ENCODE measurements at regions not wholly inside any gene's neighbourhood (a gene's known extent, or its start where the extent isn't known, plus 50 kb on each side); places are given as distances from the start of the nearest gene placed in this dataset.

- DNase-seq: peak; percentile 14
These were observed 138.3 kb upstream of the ID2 start for GRCh38 chr2:8543383-8544170.

DNA sequence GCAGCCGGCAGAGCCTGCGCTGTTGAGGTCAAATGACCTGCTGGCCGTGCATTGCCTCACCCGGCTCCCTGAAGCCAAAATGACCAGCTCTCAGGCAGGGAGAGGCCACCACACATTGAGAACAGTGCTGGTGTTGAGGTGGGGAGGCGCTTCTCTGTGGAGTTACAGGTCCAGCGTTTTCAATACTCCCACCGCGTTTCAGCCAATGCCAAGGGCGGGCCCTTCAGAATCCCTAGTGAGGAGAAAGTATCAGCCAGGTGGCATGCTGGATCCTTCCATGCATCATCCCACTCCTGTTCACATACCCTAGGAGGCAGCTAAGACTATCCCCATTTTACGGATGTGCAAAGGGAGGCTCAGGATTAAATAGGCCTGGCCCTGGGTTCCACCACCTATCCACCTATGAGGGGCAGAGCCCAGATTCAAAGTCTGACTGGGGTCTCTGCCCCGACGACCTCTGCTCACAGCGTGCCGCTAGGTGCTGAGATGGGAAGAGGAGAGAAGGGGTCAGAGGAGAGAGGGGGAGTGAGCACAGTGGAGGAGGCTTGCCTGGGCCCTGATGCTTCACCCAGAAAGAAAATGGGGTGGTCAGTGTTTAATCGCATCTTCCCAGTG is 137.6 kb upstream of the ID2 start:
- DNase-seq: no peak

GRCh38 chr2:8544786-8545694 is 136.8 kb upstream of the ID2 start:
- peak; percentile 10 for DNase-seq

DNA sequence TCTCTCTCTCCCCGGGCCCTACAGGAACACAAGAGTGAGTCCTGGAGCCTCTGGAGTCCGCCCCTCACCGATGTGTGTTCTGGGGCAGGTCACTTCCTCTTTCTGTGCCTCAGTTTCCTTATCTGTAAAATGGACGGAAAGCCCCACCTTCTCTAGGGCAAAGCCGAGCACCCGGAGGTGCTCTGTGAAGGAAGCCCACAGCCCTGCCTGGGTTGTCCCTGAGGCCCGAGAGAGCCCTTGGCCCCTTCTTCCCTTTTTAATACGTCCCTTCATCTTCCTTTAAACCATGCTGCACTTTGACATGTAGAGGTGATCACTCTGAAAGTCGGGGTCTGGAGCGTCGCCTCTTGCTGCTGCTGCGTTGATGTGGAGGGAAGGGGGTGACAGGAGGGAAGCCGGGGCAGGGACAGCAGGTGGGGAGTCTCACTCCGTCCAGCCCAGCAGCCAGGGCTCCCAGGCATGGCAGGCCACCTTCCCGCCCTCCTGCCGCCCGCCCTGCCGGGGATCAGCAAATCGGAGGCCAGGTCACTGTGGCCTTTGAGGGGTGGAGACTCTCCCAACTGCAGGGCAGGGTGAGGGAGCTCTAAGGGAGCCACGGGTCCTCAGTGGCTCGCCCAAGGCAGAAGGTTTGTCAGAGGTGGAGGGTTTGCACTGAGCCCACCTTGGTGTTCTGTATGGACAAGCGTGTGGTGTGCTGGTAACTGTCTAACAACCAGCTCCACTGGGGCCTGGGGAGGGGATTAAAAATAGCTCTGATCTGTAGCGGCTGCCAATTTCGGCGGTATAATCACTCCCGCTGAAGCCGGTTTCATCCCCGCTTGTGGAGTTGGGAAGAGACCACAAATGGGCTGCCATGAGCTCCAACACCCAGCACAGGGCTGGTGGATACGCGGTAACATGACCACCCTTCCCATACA is 135.9 kb upstream of the ID2 start:
- no peak for DNase-seq

DNA sequence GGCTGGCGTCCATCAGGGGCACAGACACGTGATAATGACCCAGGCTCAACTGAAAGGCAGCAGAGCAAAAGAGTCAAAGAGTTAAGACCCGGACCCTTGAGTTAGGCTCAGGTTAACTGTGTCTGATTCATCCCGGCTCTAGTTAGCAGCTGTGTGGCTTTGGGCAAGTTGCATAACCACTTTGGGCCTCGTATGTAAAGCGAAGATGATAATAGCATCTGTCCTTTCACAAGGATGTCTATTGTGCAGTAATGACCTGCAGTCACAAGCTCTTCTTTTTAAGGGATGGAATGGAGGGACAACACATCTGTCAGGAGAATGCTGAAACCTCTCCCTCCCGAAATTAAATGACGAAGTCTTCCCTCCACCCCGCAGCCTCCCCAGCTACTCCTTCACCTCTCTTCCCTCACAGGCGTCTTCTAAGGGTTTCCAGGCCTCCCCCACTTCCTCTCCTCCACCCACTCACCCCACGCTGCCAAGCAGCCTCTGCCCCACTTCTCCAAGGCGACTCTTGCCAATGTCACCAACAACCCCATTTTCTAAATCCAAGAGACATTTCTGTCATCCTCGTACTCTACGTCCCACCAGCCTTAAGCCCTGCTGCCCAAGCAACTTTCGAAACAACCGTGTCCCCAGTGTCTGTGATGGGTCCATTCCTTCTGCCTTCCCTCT is 135.1 kb upstream of the ID2 start:
- DNase-seq: no peak

DNA sequence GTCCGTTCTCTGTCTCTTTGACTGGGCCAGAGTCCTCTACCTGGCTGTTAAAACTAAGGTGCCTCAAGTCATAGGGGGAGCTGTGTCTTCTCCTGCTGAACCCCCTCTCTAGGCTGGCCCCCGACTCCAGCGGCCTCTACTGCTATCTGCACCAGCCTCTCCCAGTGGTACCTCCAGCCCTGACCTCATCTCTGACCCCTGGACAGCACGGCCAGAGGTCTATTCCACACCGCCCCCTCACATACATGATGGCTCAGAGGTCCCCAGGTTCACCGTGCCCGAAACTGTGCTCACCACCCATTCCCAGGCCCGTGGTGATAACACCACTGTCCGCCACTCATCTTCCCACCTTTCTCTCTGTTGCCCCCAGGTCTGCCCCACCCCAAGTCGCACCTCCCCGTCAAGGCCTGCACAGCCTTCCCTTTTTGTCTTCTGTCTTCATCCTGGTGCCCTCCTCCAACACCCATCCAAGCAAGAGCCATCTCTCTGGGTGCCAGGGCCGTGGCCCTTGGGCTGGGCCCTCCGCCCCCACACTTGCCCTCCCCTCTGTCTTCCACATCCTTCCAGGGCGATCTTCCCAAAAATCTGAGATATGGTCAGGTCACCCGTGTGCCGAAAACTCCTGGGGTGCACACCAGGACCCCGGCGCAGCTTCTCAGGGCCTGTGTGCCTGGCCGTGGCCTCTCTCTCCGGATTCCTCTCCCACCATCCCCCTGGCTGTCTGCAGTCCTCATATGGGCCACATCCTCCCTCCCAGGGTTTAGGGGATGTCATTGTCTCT is 134.4 kb upstream of the ID2 start:
- no peak for DNase-seq

GRCh38 chr2:8548065-8548618 is 133.7 kb upstream of the ID2 start:
- DNase-seq: no peak

GRCh38 chr2:8548619-8549150 is 133.2 kb upstream of the ID2 start:
- no peak for DNase-seq

DNA sequence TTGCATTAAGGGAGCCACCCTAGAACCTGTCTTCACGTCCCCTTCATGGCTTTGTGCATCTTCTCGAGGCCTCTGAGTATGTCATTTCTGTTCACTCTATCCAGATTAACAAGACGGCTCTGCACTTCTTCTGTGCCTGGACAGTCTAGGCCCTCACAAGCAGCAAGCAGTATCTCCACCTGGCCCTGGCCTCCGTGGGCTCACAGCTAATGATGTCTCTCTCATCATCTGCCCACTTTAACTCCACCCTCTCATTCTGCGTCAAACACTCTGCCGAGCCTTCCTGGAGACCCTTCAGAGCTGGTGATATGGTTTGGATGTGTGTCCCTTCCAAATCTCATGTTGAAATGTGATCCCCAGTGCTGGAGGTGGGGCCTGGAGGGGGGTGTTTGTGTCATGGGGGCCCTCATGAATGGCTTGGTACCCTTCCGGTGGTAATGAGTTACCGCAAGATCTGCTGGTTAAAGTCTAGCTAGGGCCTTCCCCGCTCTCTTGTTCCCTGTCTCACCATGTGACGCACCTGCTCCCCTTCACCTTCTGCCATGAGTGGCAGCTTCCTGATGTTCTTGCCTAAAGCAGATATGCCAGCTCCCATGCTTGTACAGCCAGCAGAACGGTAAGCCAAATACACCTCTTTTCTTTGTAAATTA is 132.5 kb upstream of the ID2 start:
- no peak for DNase-seq

DNA sequence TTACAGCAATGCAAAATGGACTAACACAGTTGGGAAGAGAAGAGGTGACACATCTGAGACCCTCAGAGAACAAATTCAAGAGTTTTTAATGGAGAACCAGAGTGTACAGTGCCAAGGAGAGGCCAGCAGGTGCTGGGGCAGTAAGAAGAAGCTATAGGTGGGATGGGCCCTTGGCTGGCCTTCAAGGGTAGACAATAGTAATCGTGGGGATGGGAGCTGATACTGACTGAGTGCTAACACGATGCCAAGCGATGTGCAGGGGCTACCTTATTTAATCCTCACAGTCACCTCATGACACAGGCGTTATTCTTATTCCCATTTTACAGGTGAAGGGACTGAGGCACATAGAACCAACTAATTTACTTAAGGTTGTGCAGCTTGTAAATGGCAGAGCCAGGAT is 131.9 kb upstream of the ID2 start:
- no peak for DNase-seq

GRCh38 chr2:8550481-8550880 is 131.4 kb upstream of the ID2 start:
- DNase-seq: no peak

- no peak for DNase-seq
These were observed 130.8 kb upstream of the ID2 start for GRCh38 chr2:8550937-8551621.

DNA sequence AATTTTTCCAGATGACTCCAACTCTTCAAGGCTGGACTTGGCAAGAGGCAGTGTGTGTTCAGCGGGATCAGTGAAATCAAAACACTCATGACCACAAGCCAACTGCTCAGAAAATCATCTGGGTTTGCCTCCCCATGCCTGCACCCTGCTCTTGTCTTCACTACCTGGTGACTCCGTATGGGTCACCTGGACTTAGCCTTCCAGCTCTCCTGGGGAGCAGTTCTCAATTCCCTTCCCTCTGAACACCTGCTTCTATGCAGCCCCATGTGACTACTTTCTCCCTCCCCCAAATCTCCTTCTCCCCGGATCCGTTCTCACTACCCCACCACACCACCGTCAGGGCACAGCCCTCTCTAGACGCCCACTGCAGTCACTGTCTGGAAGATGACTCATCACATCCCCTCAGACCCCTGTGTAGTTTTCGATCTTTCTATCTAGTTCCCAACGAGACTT is 130.2 kb upstream of the ID2 start:
- DNase-seq: no peak

- no peak for DNase-seq
These were observed 129.5 kb upstream of the ID2 start for GRCh38 chr2:8552293-8552801.

DNA sequence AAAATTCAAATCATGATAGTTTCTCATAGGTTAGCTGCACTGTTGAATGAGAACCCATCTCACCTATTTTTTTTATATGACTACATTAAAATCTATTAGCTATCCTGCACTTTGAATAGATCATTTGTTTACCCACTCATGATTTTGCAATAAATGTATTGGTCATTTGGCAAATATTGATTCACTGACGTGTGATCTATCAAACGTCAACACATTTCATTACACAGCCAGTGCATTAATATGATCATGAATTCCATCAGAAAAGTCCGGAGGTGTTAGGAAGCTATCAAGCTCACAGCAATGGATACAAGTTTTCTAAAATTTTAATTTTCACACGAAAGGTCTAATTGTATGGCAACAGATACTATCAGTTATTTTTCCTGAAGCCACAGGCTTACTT is 128.2 kb upstream of the ID2 start:
- DNase-seq: no peak

- DNase-seq: no peak
These were observed 127.5 kb upstream of the ID2 start for GRCh38 chr2:8554296-8554806.

- DNase-seq: no peak
These were observed 126.3 kb upstream of the ID2 start for GRCh38 chr2:8555543-8555942.

- DNase-seq: no peak
These were observed 123.8 kb upstream of the ID2 start for GRCh38 chr2:8558096-8558495.

DNA sequence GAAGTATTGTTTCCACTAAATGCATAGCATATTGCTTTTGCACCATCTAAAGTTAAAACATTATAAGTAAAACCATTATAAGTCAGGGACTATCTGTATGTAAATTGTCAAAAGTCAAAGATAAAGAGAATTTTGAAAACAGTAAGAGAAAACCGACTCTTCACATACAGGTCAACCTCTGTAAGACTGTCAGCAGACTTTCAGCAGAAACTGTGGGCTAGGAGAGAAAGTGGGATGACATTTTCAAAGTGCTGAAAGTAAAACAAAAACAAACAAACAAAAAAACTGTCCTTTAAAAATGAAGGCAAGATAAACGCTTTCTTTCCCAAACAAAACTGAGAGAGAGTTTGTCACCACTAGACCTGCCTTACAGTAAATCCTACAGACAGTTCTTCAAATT is 122.9 kb upstream of the ID2 start:
- DNase-seq: no peak

Measured in GOT3 (cell line).